Keratinocyte (primary cell): ENCODE measurements at regions not wholly inside any gene's neighbourhood (a gene's known extent, or its start where the extent isn't known, plus 50 kb on each side); places are given as distances from the start of the nearest gene placed in this dataset.

Source experiments
- CTCF ChIP-seq, 3 experiments: IDR thresholded peaks in 1 of 3; conservative IDR thresholded peaks in 1 of 3; optimal IDR thresholded peaks in 1 of 3; 2 replicates in 2 of 3; 3 replicates in 1 of 3; pipeline versions ENCODE3 to v1.5.1; 2011; ENCODE audit warnings: low read length in 3 of 3, mild to moderate bottlenecking in 3 of 3, moderate library complexity in 2 of 3, control low read depth in 1 of 3, inconsistent platforms in 1 of 3; ENCODE audit not compliant: insufficient read depth in 2 of 3; ENCODE audit errors: extremely low read depth in 1 of 3
- EZH2 ChIP-seq: IDR thresholded peaks from one replicate; pipeline ENCODE4 v1.6.1; 2012; ENCODE audit warnings: inconsistent platforms, mild to moderate bottlenecking, low read length, moderate library complexity

GRCh38 chr19:27764186-27764804 lies 1448.7 kb downstream of the UQCRFS1 start:
- no peak for TF ChIP-seq CTCF (optimal IDR thresholded peaks at IDR 0.05 in 1 of 3, IDR thresholded peaks at IDR 0.05 in 1 of 3, conservative IDR thresholded peaks at IDR 0.05 in 1 of 3; ENCODE audit: extremely low read depth in 1 of 3, insufficient read depth in 2 of 3, low read length in 3 of 3)
- TF ChIP-seq EZH2, result no peak
